Testis (tissue), 2 donors: ENCODE measurements at regions not wholly inside any gene's neighbourhood (a gene's known extent, or its start where the extent isn't known, plus 50 kb on each side); places are given as distances from the start of the nearest gene placed in this dataset.

Experiments used
- DNase-seq: peaks from one replicate; pipeline ENCODE4 v3.0.0-alpha.2; 2019
- H3K27ac ChIP-seq, 2 donors: fragments of 200-600 bp; sonication (generic); one replicate each; pipeline ENCODE4 v1.5.1; 2019
- H3K27me3 ChIP-seq: fragments of 200-600 bp; sonication (generic); one replicate; pipeline ENCODE4 v1.5.1; 2019
- H3K36me3 ChIP-seq: fragments of 200-600 bp; sonication (generic); one replicate; pipeline ENCODE4 v1.5.1; 2017; ENCODE audit warnings: low read depth; ENCODE audit errors: missing control alignments
- H3K4me1 ChIP-seq: fragments of 200-600 bp; sonication (generic); one replicate; pipeline ENCODE4 v1.5.1; 2019
- H3K4me3 ChIP-seq, 2 donors: fragments of 200-600 bp; sonication (generic); one replicate each; pipeline ENCODE4 v1.5.1; 2017 to 2019
- H3K9me3 ChIP-seq: fragments of 200-600 bp; sonication (generic); one replicate; pipeline ENCODE4 v1.5.1; 2017
- CTCF ChIP-seq, 3 experiments: fragments of 450-650 bp in 2 of 3; fragments of 200-600 bp in 1 of 3; sonication (generic) in 1 of 3; IDR thresholded peaks; one replicate each; pipeline ENCODE4 v1.5.1; 2016 to 2019; ENCODE audit warnings: antibody characterized with exemption in 3 of 3, mild to moderate bottlenecking in 2 of 3, moderate library complexity in 1 of 3
- POLR2A ChIP-seq: fragments of 450-650 bp; IDR thresholded peaks from one replicate; pipeline ENCODE4 v1.6.1; 2017; ENCODE audit warnings: antibody characterized with exemption, mild to moderate bottlenecking, moderate library complexity
- WGBS, 2 donors: methylation state at CpG; one replicate each; pipeline ENCODE4 v1.1.5; 2018; 5-methylcytosine and 5-hydroxymethylcytosine counted together
- intact Hi-C: fragments of 100-400 bp; cut with DNase I; formaldehyde crosslinking; loops from one replicate; pipeline ENCODE4 v1.15.1; 2023; ENCODE audit warnings: low total_unique reads

- WGBS, 2 donors, result 59 to 78% methylated on average over 10 of the region's 10 CpGs
- Histone ChIP-seq H3K36me3 (no peaks in the 10 kb centered on the region), H3K27me3 (no peaks in the 10 kb centered on the region), H3K27ac (no peak overlapping the region), H3K4me3 (no peak overlapping the region), H3K9me3 (no peaks in the 10 kb centered on the region), H3K4me1 (no peaks in the 10 kb centered on the region)
- no peak for DNase-seq
- TF ChIP-seq CTCF (IDR thresholded peaks at IDR 0.05), result no peak
- no peak for TF ChIP-seq POLR2A
- intact Hi-C loops, result no loop called here
Measured at GRCh38 chr18:69157906-69158305, 242.8 kb upstream of the DOK6 start.

- H3K4me3 ChIP-seq, result no peak overlapping the region
- no peaks in the 10 kb centered on the region for H3K4me1 ChIP-seq
- no peaks in the 10 kb centered on the region for H3K36me3 ChIP-seq
- H3K9me3 ChIP-seq, result no peaks in the 10 kb centered on the region
- no peak for TF ChIP-seq CTCF (IDR thresholded peaks at IDR 0.05)
- TF ChIP-seq POLR2A, result no peak
- DNase-seq, result no peak
- no peaks in the 10 kb centered on the region for H3K27me3 ChIP-seq
- no peak overlapping the region for H3K27ac ChIP-seq
- WGBS, 2 donors, result 57 to 77% methylated on average over 6 of the region's 6 CpGs
- intact Hi-C loops, result no loop called here
Measured at GRCh38 chr18:69158944-69159343, 241.7 kb upstream of the DOK6 start.

- WGBS, 2 donors, result 14 to 40% methylated on average over 9 of the region's 9 CpGs
- Histone ChIP-seq H3K27me3 (no peaks in the 10 kb centered on the region), H3K27ac (peak overlapping the region in 1 of 2 donors; percentile 15), H3K36me3 (no peaks in the 10 kb centered on the region), H3K4me3 (no peak overlapping the region), H3K9me3 (no peaks in the 10 kb centered on the region), H3K4me1 (no peaks in the 10 kb centered on the region)
- DNase-seq, result no peak
- intact Hi-C loops, result no loop called here
- TF ChIP-seq CTCF (IDR thresholded peaks at IDR 0.05), result no peak
- no peak for TF ChIP-seq POLR2A
Measured at GRCh38 chr18:69161383-69162028, 239.2 kb upstream of the DOK6 start.

GRCh38 chr18:69162649-69163048, 238.0 kb upstream of the DOK6 start:
- TF ChIP-seq CTCF (IDR thresholded peaks at IDR 0.05), result no peak
- TF ChIP-seq POLR2A, result no peak
- Histone ChIP-seq H3K4me1 (no peaks in the 10 kb centered on the region), H3K27ac (no peak overlapping the region), H3K27me3 (no peaks in the 10 kb centered on the region), H3K4me3 (no peak overlapping the region), H3K9me3 (no peaks in the 10 kb centered on the region), H3K36me3 (no peaks in the 10 kb centered on the region)
- intact Hi-C loops, result no loop called here
- DNase-seq, result no peak

GRCh38 chr18:69172046-69172445, 228.6 kb upstream of the DOK6 start:
- TF ChIP-seq POLR2A (no peak), CTCF (IDR thresholded peaks at IDR 0.05) (no peak)
- no peaks in the 10 kb centered on the region for H3K36me3 ChIP-seq
- DNase-seq, result no peak
- no peaks in the 10 kb centered on the region for H3K27me3 ChIP-seq
- no peak overlapping the region for H3K27ac ChIP-seq
- 85 to 91% methylated on average over 2 of the region's 2 CpGs for WGBS, 2 donors
- no peak overlapping the region for H3K4me3 ChIP-seq
- intact Hi-C loops, result no loop called here
- H3K9me3 ChIP-seq, result no peaks in the 10 kb centered on the region
- no peaks in the 10 kb centered on the region for H3K4me1 ChIP-seq
